ENCODE measurements at regions not wholly inside any gene's neighbourhood (a gene's known extent, or its start where the extent isn't known, plus 50 kb on each side); places are given as distances from the start of the nearest gene placed in this dataset.

- Histone ChIP-seq H3K4me1 (ENCODE audit: control insufficient read depth in 1 of 2, low read depth in 2 of 2) (no peaks in the 10 kb centered on the region), H3K4me3 (no peak overlapping the region), H3K27ac (no peak overlapping the region), H3K9me3 (peaks cover 7% of the 10 kb centered on the region), H3K36me3 (no peaks in the 10 kb centered on the region), H3K27me3 (replicated peaks; ENCODE audit: insufficient read depth) (no peaks in the 10 kb centered on the region)
- no peak for TF ChIP-seq CTCF (IDR thresholded peaks at IDR 0.05)
- ATAC-seq (ENCODE audit: insufficient number of reproducible peaks, low FRiP score, low read depth) (no peak), DNase-seq (ENCODE audit: low spot score) (no peak)
Measured at GRCh38 chr16:35692824-35693223, 2233.4 kb downstream of the TP53TG3F start.

- H3K27ac ChIP-seq, result no peak overlapping the region
- no peak for DNase-seq (ENCODE audit: low spot score)
- no peak for ATAC-seq (ENCODE audit: insufficient number of reproducible peaks, low FRiP score, low read depth)
- no peaks in the 10 kb centered on the region for H3K9me3 ChIP-seq
- no peak overlapping the region for H3K4me3 ChIP-seq
- no peak for TF ChIP-seq CTCF (IDR thresholded peaks at IDR 0.05)
- H3K27me3 ChIP-seq (replicated peaks; ENCODE audit: insufficient read depth), result no peaks in the 10 kb centered on the region
- no peaks in the 10 kb centered on the region for H3K4me1 ChIP-seq (ENCODE audit: control insufficient read depth in 1 of 2, low read depth in 2 of 2)
- H3K36me3 ChIP-seq, result no peaks in the 10 kb centered on the region
Measured at GRCh38 chr16:35706901-35707300, 2247.5 kb downstream of the TP53TG3F start.

GRCh38 chr16:35711435-35711834 is 2252.0 kb downstream of the TP53TG3F start:
- no peak for TF ChIP-seq CTCF (IDR thresholded peaks at IDR 0.05)
- Histone ChIP-seq H3K9me3 (peaks cover 16% of the 10 kb centered on the region), H3K36me3 (no peaks in the 10 kb centered on the region), H3K4me1 (ENCODE audit: control insufficient read depth in 1 of 2, low read depth in 2 of 2) (no peaks in the 10 kb centered on the region), H3K4me3 (no peak overlapping the region), H3K27ac (no peak overlapping the region), H3K27me3 (replicated peaks; ENCODE audit: insufficient read depth) (no peaks in the 10 kb centered on the region)
- ATAC-seq (ENCODE audit: insufficient number of reproducible peaks, low FRiP score, low read depth) (no peak), DNase-seq (ENCODE audit: low spot score) (no peak)

GRCh38 chr16:35711958-35712357 is 2252.5 kb downstream of the TP53TG3F start:
- H3K4me3 ChIP-seq, result no peak overlapping the region
- no peaks in the 10 kb centered on the region for H3K36me3 ChIP-seq
- H3K9me3 ChIP-seq, result peaks cover 16% of the 10 kb centered on the region
- ATAC-seq (ENCODE audit: insufficient number of reproducible peaks, low FRiP score, low read depth) (no peak), DNase-seq (ENCODE audit: low spot score) (no peak)
- no peak overlapping the region for H3K27ac ChIP-seq
- H3K27me3 ChIP-seq (replicated peaks; ENCODE audit: insufficient read depth), result no peaks in the 10 kb centered on the region
- no peaks in the 10 kb centered on the region for H3K4me1 ChIP-seq (ENCODE audit: control insufficient read depth in 1 of 2, low read depth in 2 of 2)
- TF ChIP-seq CTCF (IDR thresholded peaks at IDR 0.05), result no peak

GRCh38 chr16:35713762-35714650 is 2254.6 kb downstream of the TP53TG3F start:
- Histone ChIP-seq H3K27me3 (replicated peaks; ENCODE audit: insufficient read depth) (no peaks in the 10 kb centered on the region), H3K4me1 (ENCODE audit: control insufficient read depth in 1 of 2, low read depth in 2 of 2) (no peaks in the 10 kb centered on the region), H3K4me3 (no peak overlapping the region), H3K9me3 (peaks cover 16% of the 10 kb centered on the region), H3K36me3 (no peaks in the 10 kb centered on the region), H3K27ac (no peak overlapping the region)
- DNase-seq (ENCODE audit: low spot score) (no peak), ATAC-seq (ENCODE audit: insufficient number of reproducible peaks, low FRiP score, low read depth) (no peak)
- TF ChIP-seq CTCF (IDR thresholded peaks at IDR 0.05), result no peak

All from thoracic aorta (tissue), 2 donors.